ENCODE measurements at regions not wholly inside any gene's neighbourhood (a gene's known extent, or its start where the extent isn't known, plus 50 kb on each side); places are given as distances from the start of the nearest gene placed in this dataset.

DNA sequence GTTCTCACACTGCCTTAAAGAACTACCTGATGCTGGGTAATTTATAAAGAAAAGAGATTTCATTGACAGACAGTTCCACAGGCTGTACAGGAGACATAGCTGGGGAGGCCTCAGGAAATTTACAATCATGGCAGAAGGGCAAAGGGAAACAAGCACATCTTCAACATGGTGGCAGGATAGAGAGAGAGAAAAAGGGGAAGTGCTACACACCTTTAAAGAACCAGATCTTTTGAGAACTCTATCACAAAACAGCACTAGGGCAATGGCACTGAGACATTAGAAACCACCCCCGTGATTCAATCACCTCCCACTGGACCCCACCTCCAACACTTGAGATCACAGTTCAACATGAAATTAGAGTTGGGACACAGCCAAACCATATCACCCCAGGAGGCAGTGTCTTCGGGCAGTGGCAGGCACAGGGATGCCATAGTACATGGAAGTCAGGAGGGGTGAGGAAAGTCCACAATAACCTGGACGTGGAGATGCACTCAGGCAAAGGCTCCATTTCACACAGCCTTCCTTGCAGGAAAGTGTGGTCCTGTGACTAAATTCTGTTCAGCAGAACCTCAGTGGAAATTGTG, 120.4 kb upstream of the SERPINE2 start:
- WGBS (ENCODE audit: extremely low coverage, insufficient coverage, low lambda C conversion rate), result no CpG with 5 or more reads among the region's 3 CpGs
- Histone ChIP-seq H3K79me2 (ENCODE audit: control insufficient read depth, insufficient read depth, low read length) (no peaks in the 10 kb centered on the region), H2BK120ac (ENCODE audit: low read depth, low read length) (no peak overlapping the region), H3K27me3 (ENCODE audit: insufficient read depth, low read length, poor library complexity) (no peaks in the 10 kb centered on the region), H3K18ac (ENCODE audit: low read length) (no peak overlapping the region), H3K4me2 (ENCODE audit: low read length) (no peak overlapping the region), H4K8ac (ENCODE audit: low read depth, low read length) (no peak overlapping the region), H3K9ac (ENCODE audit: low read length) (no peak overlapping the region), H3K23ac (ENCODE audit: low read length) (no peak overlapping the region), H2BK15ac (replicated peaks; ENCODE audit: low read depth) (no peak overlapping the region), H4K5ac (ENCODE audit: low read length) (no peak overlapping the region), H3K4me3 (ENCODE audit: low read length) (no peak overlapping the region), H2AK5ac (ENCODE audit: low read length) (peak overlapping the region; percentile 11), H3K36me3 (ENCODE audit: control insufficient read depth, insufficient read depth, low read length) (no peaks in the 10 kb centered on the region), H3K4ac (ENCODE audit: low read depth, low read length) (no peak overlapping the region), H3K27ac (ENCODE audit: low read depth, low read length) (no peak overlapping the region), H3K79me1 (ENCODE audit: low read length) (no peaks in the 10 kb centered on the region), H3K4me1 (ENCODE audit: control insufficient read depth, low read depth, low read length) (peaks cover 16% of the 10 kb centered on the region), H3K56ac (ENCODE audit: low read length) (no peak overlapping the region), H2BK5ac (ENCODE audit: low read length) (peak overlapping the region; percentile 44)
- no peak for DNase-seq

DNA sequence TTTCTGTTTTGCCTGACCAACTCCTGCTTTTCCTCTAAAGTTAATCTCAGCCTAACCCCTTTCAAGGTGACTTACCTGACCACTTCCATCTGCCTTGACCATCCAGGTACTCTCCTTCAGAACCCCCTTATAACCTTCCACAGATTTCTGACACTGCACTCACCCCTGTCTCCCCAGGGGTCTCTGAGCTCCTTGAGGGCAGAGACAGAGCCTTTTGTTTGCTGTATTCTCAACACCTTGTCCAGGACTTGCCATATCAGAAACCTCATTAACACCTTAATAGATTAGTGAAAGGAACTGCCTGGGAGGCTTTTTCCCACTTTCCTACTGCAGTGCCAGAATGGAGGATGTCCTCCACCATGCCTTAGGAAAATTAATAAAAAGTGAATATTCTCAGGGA, 119.7 kb upstream of the SERPINE2 start:
- Histone ChIP-seq H2AK5ac (ENCODE audit: low read length) (no peak overlapping the region), H3K4me2 (ENCODE audit: low read length) (no peak overlapping the region), H2BK15ac (replicated peaks; ENCODE audit: low read depth) (no peak overlapping the region), H3K23ac (ENCODE audit: low read length) (no peak overlapping the region), H3K4me3 (ENCODE audit: low read length) (no peak overlapping the region), H3K36me3 (ENCODE audit: control insufficient read depth, insufficient read depth, low read length) (no peaks in the 10 kb centered on the region), H3K18ac (ENCODE audit: low read length) (no peak overlapping the region), H3K9ac (ENCODE audit: low read length) (no peak overlapping the region), H3K79me2 (ENCODE audit: control insufficient read depth, insufficient read depth, low read length) (no peaks in the 10 kb centered on the region), H3K27ac (ENCODE audit: low read depth, low read length) (peak overlapping the region; percentile 45), H2BK120ac (ENCODE audit: low read depth, low read length) (no peak overlapping the region), H3K4me1 (ENCODE audit: control insufficient read depth, low read depth, low read length) (peaks cover 16% of the 10 kb centered on the region), H3K79me1 (ENCODE audit: low read length) (no peaks in the 10 kb centered on the region), H3K56ac (ENCODE audit: low read length) (peak overlapping the region; percentile 77), H3K27me3 (ENCODE audit: insufficient read depth, low read length, poor library complexity) (no peaks in the 10 kb centered on the region), H4K8ac (ENCODE audit: low read depth, low read length) (no peak overlapping the region), H2BK5ac (ENCODE audit: low read length) (peak overlapping the region; percentile 93), H4K5ac (ENCODE audit: low read length) (no peak overlapping the region), H3K4ac (ENCODE audit: low read depth, low read length) (no peak overlapping the region)
- DNase-seq, result peak; percentile 85

DNA sequence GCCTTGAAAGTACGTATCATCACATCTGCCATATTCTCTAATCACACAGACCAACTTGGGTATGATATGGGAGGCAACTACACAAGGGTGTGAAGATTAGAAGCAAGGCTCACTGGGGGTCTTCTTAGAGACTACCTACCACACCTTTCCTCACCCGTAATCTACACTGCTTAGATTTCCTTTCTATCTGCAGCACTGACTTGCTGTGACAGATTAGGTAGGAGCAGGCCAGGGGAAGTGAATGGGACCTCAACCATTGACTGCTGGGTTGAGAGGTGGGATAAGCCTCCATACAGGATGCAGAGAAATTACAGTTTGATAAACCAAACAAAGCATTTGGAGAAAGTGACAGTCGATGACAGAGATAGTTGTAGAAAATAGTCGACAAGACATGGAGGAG, 119.0 kb upstream of the SERPINE2 start:
- Histone ChIP-seq H3K27me3 (ENCODE audit: insufficient read depth, low read length, poor library complexity) (no peaks in the 10 kb centered on the region), H3K4me3 (ENCODE audit: low read length) (no peak overlapping the region), H3K9ac (ENCODE audit: low read length) (no peak overlapping the region), H3K18ac (ENCODE audit: low read length) (no peak overlapping the region), H2BK5ac (ENCODE audit: low read length) (no peak overlapping the region), H2AK5ac (ENCODE audit: low read length) (no peak overlapping the region), H3K36me3 (ENCODE audit: control insufficient read depth, insufficient read depth, low read length) (no peaks in the 10 kb centered on the region), H3K4me2 (ENCODE audit: low read length) (no peak overlapping the region), H3K4me1 (ENCODE audit: control insufficient read depth, low read depth, low read length) (peaks cover 16% of the 10 kb centered on the region), H2BK15ac (replicated peaks; ENCODE audit: low read depth) (no peak overlapping the region), H3K56ac (ENCODE audit: low read length) (no peak overlapping the region), H3K4ac (ENCODE audit: low read depth, low read length) (no peak overlapping the region), H4K5ac (ENCODE audit: low read length) (no peak overlapping the region), H3K23ac (ENCODE audit: low read length) (no peak overlapping the region), H3K79me2 (ENCODE audit: control insufficient read depth, insufficient read depth, low read length) (no peaks in the 10 kb centered on the region), H3K79me1 (ENCODE audit: low read length) (no peaks in the 10 kb centered on the region), H2BK120ac (ENCODE audit: low read depth, low read length) (no peak overlapping the region), H3K27ac (ENCODE audit: low read depth, low read length) (no peak overlapping the region), H4K8ac (ENCODE audit: low read depth, low read length) (no peak overlapping the region)
- WGBS (ENCODE audit: extremely low coverage, insufficient coverage, low lambda C conversion rate), result no CpG with 5 or more reads among the region's 4 CpGs
- peak; percentile 98 for DNase-seq

DNA sequence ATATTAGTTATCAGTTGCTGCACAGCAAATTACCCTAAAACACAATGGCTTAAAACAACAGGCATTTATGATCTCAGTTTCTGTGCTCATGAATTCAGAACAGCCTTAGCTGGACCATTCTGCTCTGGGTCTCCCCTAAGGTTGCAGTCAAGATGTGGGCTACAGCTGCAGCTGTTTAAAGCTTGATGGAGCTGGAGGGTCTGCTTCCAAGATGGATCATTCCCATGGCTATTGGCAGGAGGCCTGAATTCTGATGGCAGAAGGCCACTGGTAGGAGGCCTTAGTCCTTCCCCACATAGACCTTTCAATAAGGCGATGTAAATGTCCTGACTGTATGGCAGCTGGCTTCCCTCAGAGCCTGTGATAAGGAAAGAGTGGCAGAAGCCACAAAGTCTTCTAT, 118.6 kb upstream of the SERPINE2 start:
- Histone ChIP-seq H3K79me2 (ENCODE audit: control insufficient read depth, insufficient read depth, low read length) (no peaks in the 10 kb centered on the region), H3K56ac (ENCODE audit: low read length) (peak overlapping the region; percentile 8), H3K4ac (ENCODE audit: low read depth, low read length) (no peak overlapping the region), H3K23ac (ENCODE audit: low read length) (no peak overlapping the region), H2BK120ac (ENCODE audit: low read depth, low read length) (no peak overlapping the region), H3K36me3 (ENCODE audit: control insufficient read depth, insufficient read depth, low read length) (no peaks in the 10 kb centered on the region), H3K79me1 (ENCODE audit: low read length) (no peaks in the 10 kb centered on the region), H3K27me3 (ENCODE audit: insufficient read depth, low read length, poor library complexity) (no peaks in the 10 kb centered on the region), H3K4me2 (ENCODE audit: low read length) (no peak overlapping the region), H2BK15ac (replicated peaks; ENCODE audit: low read depth) (no peak overlapping the region), H4K5ac (ENCODE audit: low read length) (no peak overlapping the region), H3K18ac (ENCODE audit: low read length) (no peak overlapping the region), H2AK5ac (ENCODE audit: low read length) (peak overlapping the region; percentile 92), H3K27ac (ENCODE audit: low read depth, low read length) (peak overlapping the region; percentile 56), H3K9ac (ENCODE audit: low read length) (no peak overlapping the region), H2BK5ac (ENCODE audit: low read length) (peak overlapping the region; percentile 90), H3K4me1 (ENCODE audit: control insufficient read depth, low read depth, low read length) (peaks cover 16% of the 10 kb centered on the region), H3K4me3 (ENCODE audit: low read length) (no peak overlapping the region), H4K8ac (ENCODE audit: low read depth, low read length) (no peak overlapping the region)
- DNase-seq, result no peak
- WGBS (ENCODE audit: extremely low coverage, insufficient coverage, low lambda C conversion rate), result no CpG with 5 or more reads among the region's 1 CpG

DNA sequence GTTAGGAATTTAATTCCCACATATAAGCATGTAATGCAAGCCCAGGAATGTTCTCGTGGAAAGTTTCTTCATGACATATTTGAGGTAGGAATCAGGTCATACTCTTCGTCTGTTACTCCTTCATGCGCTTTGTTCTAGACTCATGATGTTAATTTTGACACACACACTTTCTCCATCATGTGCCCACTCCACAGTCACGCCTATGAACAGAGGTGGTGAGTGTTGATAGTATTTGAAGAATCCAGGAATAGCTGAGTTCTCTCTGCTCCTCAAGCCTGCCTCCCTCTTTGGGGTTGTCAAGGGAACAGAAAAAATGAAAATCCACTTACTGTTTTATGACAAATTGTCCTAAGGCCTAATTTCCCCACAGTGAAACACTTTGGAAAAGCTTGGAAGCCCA, 117.3 kb upstream of the SERPINE2 start:
- H3K9ac ChIP-seq (ENCODE audit: low read length), result no peak overlapping the region
- H2BK5ac ChIP-seq (ENCODE audit: low read length), result peak overlapping the region; percentile 58
- H4K5ac ChIP-seq (ENCODE audit: low read length), result no peak overlapping the region
- no peak overlapping the region for H3K4me3 ChIP-seq (ENCODE audit: low read length)
- H2AK5ac ChIP-seq (ENCODE audit: low read length), result peak overlapping the region; percentile 20
- H3K27ac ChIP-seq (ENCODE audit: low read depth, low read length), result no peak overlapping the region
- WGBS (ENCODE audit: extremely low coverage, insufficient coverage, low lambda C conversion rate), result no CpG with 5 or more reads among the region's 4 CpGs
- H3K36me3 ChIP-seq (ENCODE audit: control insufficient read depth, insufficient read depth, low read length), result no peaks in the 10 kb centered on the region
- DNase-seq, result no peak
- no peaks in the 10 kb centered on the region for H3K27me3 ChIP-seq (ENCODE audit: insufficient read depth, low read length, poor library complexity)
- no peaks in the 10 kb centered on the region for H3K79me1 ChIP-seq (ENCODE audit: low read length)
- no peak overlapping the region for H3K4me2 ChIP-seq (ENCODE audit: low read length)
- H2BK15ac ChIP-seq (replicated peaks; ENCODE audit: low read depth), result no peak overlapping the region
- H3K18ac ChIP-seq (ENCODE audit: low read length), result no peak overlapping the region
- peaks cover 16% of the 10 kb centered on the region for H3K4me1 ChIP-seq (ENCODE audit: control insufficient read depth, low read depth, low read length)
- no peaks in the 10 kb centered on the region for H3K79me2 ChIP-seq (ENCODE audit: control insufficient read depth, insufficient read depth, low read length)
- peak overlapping the region; percentile 58 for H3K4ac ChIP-seq (ENCODE audit: low read depth, low read length)
- no peak overlapping the region for H3K23ac ChIP-seq (ENCODE audit: low read length)
- no peak overlapping the region for H3K56ac ChIP-seq (ENCODE audit: low read length)
- no peak overlapping the region for H4K8ac ChIP-seq (ENCODE audit: low read depth, low read length)
- H2BK120ac ChIP-seq (ENCODE audit: low read depth, low read length), result no peak overlapping the region

DNA sequence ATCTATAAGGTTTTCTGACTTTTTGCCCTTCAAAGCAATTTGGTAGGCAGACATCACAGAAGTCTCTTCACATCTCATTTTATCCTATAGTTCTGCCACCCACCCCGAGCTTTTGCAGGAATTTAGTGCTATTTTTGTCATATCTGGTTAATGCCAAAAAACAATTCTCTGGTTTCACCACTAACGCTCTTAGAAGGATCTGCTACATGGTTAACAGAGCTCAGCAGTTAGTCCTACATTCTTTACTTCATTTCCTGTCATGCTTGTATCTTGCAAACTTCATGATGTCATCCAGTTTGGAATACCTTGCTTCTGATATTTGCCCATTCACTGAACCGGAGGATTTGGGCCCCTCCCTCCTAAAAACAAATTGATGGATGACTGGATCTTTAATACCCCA, 116.8 kb upstream of the SERPINE2 start:
- no peak overlapping the region for H4K5ac ChIP-seq (ENCODE audit: low read length)
- H3K27ac ChIP-seq (ENCODE audit: low read depth, low read length), result no peak overlapping the region
- H2BK15ac ChIP-seq (replicated peaks; ENCODE audit: low read depth), result no peak overlapping the region
- H3K4me2 ChIP-seq (ENCODE audit: low read length), result no peak overlapping the region
- H3K79me1 ChIP-seq (ENCODE audit: low read length), result no peaks in the 10 kb centered on the region
- H3K27me3 ChIP-seq (ENCODE audit: insufficient read depth, low read length, poor library complexity), result no peaks in the 10 kb centered on the region
- no peaks in the 10 kb centered on the region for H3K36me3 ChIP-seq (ENCODE audit: control insufficient read depth, insufficient read depth, low read length)
- no peak overlapping the region for H3K9ac ChIP-seq (ENCODE audit: low read length)
- H2BK5ac ChIP-seq (ENCODE audit: low read length), result no peak overlapping the region
- no peak overlapping the region for H4K8ac ChIP-seq (ENCODE audit: low read depth, low read length)
- H3K4me3 ChIP-seq (ENCODE audit: low read length), result no peak overlapping the region
- DNase-seq, result peak; percentile 69
- H3K56ac ChIP-seq (ENCODE audit: low read length), result no peak overlapping the region
- no peak overlapping the region for H2AK5ac ChIP-seq (ENCODE audit: low read length)
- H3K4ac ChIP-seq (ENCODE audit: low read depth, low read length), result no peak overlapping the region
- no peak overlapping the region for H3K23ac ChIP-seq (ENCODE audit: low read length)
- WGBS (ENCODE audit: extremely low coverage, insufficient coverage, low lambda C conversion rate), result no CpG with 5 or more reads among the region's 3 CpGs
- no peak overlapping the region for H2BK120ac ChIP-seq (ENCODE audit: low read depth, low read length)
- no peak overlapping the region for H3K18ac ChIP-seq (ENCODE audit: low read length)
- no peaks in the 10 kb centered on the region for H3K79me2 ChIP-seq (ENCODE audit: control insufficient read depth, insufficient read depth, low read length)
- peaks cover 16% of the 10 kb centered on the region for H3K4me1 ChIP-seq (ENCODE audit: control insufficient read depth, low read depth, low read length)
